Activated naive CD8-positive, alpha-beta T cell treated with anti-CD3 and anti-CD28 coated beads, Interleukin-2, amount 50 U/mL, for 24 hours (primary cell): ENCODE measurements at regions not wholly inside any gene's neighbourhood (a gene's known extent, or its start where the extent isn't known, plus 50 kb on each side); places are given as distances from the start of the nearest gene placed in this dataset.

Source experiments
- ATAC-seq: fragments of 150-1000 bp; cut with Tn5 transposase; one replicate; pipeline ENCODE4 v1.10.0; 2021
- DNase-seq: peaks from one replicate; pipeline ENCODE4 v3.0.0; 2021
- H3K27ac Mint-ChIP-seq: one replicate; pipeline ENCODE4 v1.8.0; 2021; ENCODE audit warnings: mild to moderate bottlenecking, mixed read lengths
- H3K27me3 Mint-ChIP-seq: one replicate; pipeline ENCODE4 v1.8.0; 2021; ENCODE audit warnings: mixed read lengths
- H3K36me3 Mint-ChIP-seq: one replicate; pipeline ENCODE4 v1.8.0; 2021; ENCODE audit warnings: low read depth, mixed read lengths
- H3K4me1 Mint-ChIP-seq: one replicate; pipeline ENCODE4 v1.8.0; 2021; ENCODE audit warnings: mixed read lengths
- H3K4me3 Mint-ChIP-seq: one replicate; pipeline ENCODE4 v1.8.0; 2021; ENCODE audit warnings: mild to moderate bottlenecking, moderate library complexity, mixed read lengths
- H3K9me3 Mint-ChIP-seq: one replicate; pipeline ENCODE4 v1.8.0; 2021; ENCODE audit warnings: mixed read lengths

- ATAC-seq (no peak), DNase-seq (no peak)
- no peak overlapping the region for H3K27ac Mint-ChIP-seq
- no peaks in the 10 kb centered on the region for H3K9me3 Mint-ChIP-seq
- no peaks in the 10 kb centered on the region for H3K36me3 Mint-ChIP-seq
- H3K27me3 Mint-ChIP-seq, result peaks cover 7% of the 10 kb centered on the region
- H3K4me1 Mint-ChIP-seq, result no peaks in the 10 kb centered on the region
- no peak overlapping the region for H3K4me3 Mint-ChIP-seq
Observed at GRCh38 chr2:136639651-136640050, 125.7 kb upstream of the THSD7B start.

GRCh38 chr2:136638193-136638592 lies 127.2 kb upstream of the THSD7B start:
- H3K4me1 Mint-ChIP-seq, result no peaks in the 10 kb centered on the region
- H3K27me3 Mint-ChIP-seq, result peaks cover 7% of the 10 kb centered on the region
- H3K9me3 Mint-ChIP-seq, result no peaks in the 10 kb centered on the region
- DNase-seq, result no peak
- no peaks in the 10 kb centered on the region for H3K36me3 Mint-ChIP-seq
- no peak for ATAC-seq
- no peak overlapping the region for H3K4me3 Mint-ChIP-seq
- H3K27ac Mint-ChIP-seq, result no peak overlapping the region

DNA sequence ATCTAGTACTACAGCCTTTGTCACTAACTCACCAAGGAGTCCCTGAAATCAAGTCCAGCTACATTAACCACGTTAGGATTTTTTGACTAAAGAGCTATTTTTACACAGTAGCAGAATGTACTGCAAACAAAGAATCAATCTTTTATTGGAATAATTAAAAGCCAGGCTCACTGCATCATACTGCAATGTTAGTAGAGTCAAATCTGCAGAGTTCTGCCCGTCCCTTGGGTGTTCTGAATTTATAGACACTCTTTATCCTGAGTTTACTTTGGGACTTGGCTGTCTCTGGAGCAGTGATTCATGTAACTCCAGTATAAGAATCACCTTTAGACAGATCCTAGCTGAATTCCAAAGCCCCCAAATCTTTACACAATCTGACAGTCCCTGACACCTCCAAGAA lies 127.9 kb upstream of the THSD7B start:
- no peaks in the 10 kb centered on the region for H3K9me3 Mint-ChIP-seq
- H3K27ac Mint-ChIP-seq, result no peak overlapping the region
- H3K4me1 Mint-ChIP-seq, result no peaks in the 10 kb centered on the region
- peaks cover 4% of the 10 kb centered on the region for H3K27me3 Mint-ChIP-seq
- DNase-seq (no peak), ATAC-seq (no peak)
- no peak overlapping the region for H3K4me3 Mint-ChIP-seq
- H3K36me3 Mint-ChIP-seq, result no peaks in the 10 kb centered on the region

DNA sequence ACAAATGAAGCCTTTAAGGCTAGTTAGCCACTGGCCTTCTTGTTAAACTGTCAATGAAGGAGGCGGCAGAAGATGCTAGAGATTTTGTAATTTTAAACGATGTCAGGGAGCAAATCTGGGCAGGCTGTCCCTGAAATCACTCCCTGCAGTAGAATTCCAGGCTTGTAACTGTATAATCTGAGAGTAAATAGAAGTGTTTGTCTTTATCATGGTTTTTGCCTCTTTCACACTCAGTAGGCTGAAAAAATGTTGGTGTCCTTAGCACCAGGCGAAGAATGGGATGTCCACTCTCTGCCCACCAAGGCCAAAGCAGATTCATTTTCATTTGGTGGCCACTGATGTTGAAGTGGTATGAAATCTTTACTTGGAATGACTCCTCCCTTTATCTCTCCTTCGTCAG lies 136.9 kb upstream of the THSD7B start:
- no peak for ATAC-seq
- no peak for DNase-seq
- Mint-ChIP-seq H3K4me1 (no peaks in the 10 kb centered on the region), H3K27ac (no peak overlapping the region), H3K4me3 (no peak overlapping the region), H3K9me3 (no peaks in the 10 kb centered on the region), H3K27me3 (no peaks in the 10 kb centered on the region), H3K36me3 (no peaks in the 10 kb centered on the region)

- DNase-seq, result no peak
- peaks cover 1% of the 10 kb centered on the region for H3K27me3 Mint-ChIP-seq
- no peak for ATAC-seq
- no peak overlapping the region for H3K27ac Mint-ChIP-seq
- H3K9me3 Mint-ChIP-seq, result peaks cover 3% of the 10 kb centered on the region
- H3K4me1 Mint-ChIP-seq, result no peaks in the 10 kb centered on the region
- H3K36me3 Mint-ChIP-seq, result no peaks in the 10 kb centered on the region
- no peak overlapping the region for H3K4me3 Mint-ChIP-seq
Observed at GRCh38 chr2:136613096-136613495, 152.2 kb upstream of the THSD7B start.

DNA sequence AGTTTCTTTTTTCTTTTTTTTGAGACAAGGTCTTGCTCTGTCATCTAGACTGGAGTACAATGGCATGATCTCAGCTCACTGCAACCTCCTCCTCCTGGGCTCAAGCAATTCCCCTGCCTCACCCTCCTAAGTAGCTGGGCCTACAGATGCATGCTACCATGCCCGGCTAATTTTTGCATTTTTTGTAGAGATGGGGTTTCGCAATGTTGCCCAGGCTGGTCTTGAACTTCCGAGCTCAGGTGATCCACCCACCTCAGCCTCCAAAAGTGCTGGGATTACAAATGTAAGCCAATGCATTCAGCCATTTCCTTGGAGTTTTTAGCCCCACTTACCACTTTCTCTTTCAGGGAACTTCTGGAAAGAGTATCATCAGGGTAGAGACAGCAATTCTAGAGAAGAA lies 153.3 kb upstream of the THSD7B start:
- no peak overlapping the region for H3K4me3 Mint-ChIP-seq
- no peak for ATAC-seq

DNA sequence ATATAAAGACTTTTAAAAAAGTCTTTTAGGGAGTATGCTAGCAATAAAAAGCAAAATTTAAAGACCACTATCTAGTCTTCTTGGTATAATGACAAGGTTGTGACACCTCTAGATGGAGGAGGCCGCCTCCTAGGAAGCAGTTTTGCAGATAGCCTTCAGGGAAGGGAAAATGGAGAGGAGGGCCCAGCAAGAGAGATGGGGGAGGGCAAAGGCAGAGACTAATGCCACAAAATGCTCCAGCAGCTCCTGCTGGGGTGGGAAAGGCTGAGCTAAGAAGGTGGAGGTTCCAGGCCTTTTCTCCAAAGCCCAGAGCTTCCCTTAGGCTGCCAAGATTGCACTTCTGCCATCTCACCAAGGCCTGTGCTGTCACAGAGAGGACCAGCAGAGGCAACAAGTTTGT lies 153.9 kb upstream of the THSD7B start:
- no peak for DNase-seq
- no peak overlapping the region for H3K4me3 Mint-ChIP-seq
- H3K4me1 Mint-ChIP-seq, result no peaks in the 10 kb centered on the region
- H3K9me3 Mint-ChIP-seq, result peaks cover 3% of the 10 kb centered on the region
- no peak overlapping the region for H3K27ac Mint-ChIP-seq
- ATAC-seq, result no peak
- no peaks in the 10 kb centered on the region for H3K36me3 Mint-ChIP-seq
- peaks cover 6% of the 10 kb centered on the region for H3K27me3 Mint-ChIP-seq

More for the DNA sequence above, 153.3 kb upstream of the THSD7B start:
- H3K9me3 Mint-ChIP-seq, result peaks cover 3% of the 10 kb centered on the region
- no peaks in the 10 kb centered on the region for H3K4me1 Mint-ChIP-seq
- DNase-seq, result no peak
- H3K27ac Mint-ChIP-seq, result no peak overlapping the region
- peaks cover 6% of the 10 kb centered on the region for H3K27me3 Mint-ChIP-seq
- H3K36me3 Mint-ChIP-seq, result no peaks in the 10 kb centered on the region

DNA sequence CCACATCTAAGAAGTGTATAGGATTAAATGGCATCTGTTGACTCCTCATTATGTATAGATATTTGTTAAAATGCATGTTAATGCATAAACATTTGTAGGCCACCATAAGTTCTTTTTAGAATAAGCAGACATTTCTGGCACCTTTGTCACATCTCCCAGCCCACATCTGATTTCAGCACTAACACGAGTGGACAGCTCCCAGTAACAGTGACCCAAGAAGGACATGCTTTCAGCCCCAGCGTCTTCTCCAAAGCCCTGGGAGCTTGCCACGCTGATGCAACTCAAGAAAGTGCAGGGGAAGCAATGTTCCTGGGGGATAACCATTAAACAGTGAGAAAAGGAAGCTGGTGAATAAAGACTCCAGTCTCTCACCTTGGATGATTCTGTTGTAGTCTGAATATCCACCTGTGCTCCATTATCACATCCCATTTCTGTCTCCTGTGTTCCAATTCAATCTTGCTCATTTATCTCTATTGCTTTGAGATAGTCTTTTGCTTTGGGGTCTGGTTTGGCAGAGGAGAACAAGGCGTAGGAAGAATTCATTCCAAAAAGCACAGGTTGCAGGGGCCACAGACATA lies 182.6 kb upstream of the THSD7B start:
- H3K9me3 Mint-ChIP-seq, result no peaks in the 10 kb centered on the region
- no peak overlapping the region for H3K27ac Mint-ChIP-seq
- ATAC-seq (no peak), DNase-seq (peak; percentile 6)
- H3K36me3 Mint-ChIP-seq, result no peaks in the 10 kb centered on the region
- no peaks in the 10 kb centered on the region for H3K4me1 Mint-ChIP-seq
- H3K27me3 Mint-ChIP-seq, result peaks cover 2% of the 10 kb centered on the region
- no peak overlapping the region for H3K4me3 Mint-ChIP-seq

GRCh38 chr2:136572335-136572734 lies 193.0 kb upstream of the THSD7B start:
- no peaks in the 10 kb centered on the region for H3K9me3 Mint-ChIP-seq
- no peak for ATAC-seq

GRCh38 chr2:136557203-136557602 lies 208.1 kb upstream of the THSD7B start:
- no peak for ATAC-seq
- no peak overlapping the region for H3K4me3 Mint-ChIP-seq
- H3K4me1 Mint-ChIP-seq, result no peaks in the 10 kb centered on the region
- no peaks in the 10 kb centered on the region for H3K36me3 Mint-ChIP-seq
- peaks cover 18% of the 10 kb centered on the region for H3K27me3 Mint-ChIP-seq
- no peaks in the 10 kb centered on the region for H3K9me3 Mint-ChIP-seq
- no peak overlapping the region for H3K27ac Mint-ChIP-seq
- no peak for DNase-seq

More at GRCh38 chr2:136572335-136572734, 193.0 kb upstream of the THSD7B start:
- H3K27ac Mint-ChIP-seq, result no peak overlapping the region
- no peaks in the 10 kb centered on the region for H3K27me3 Mint-ChIP-seq
- H3K4me3 Mint-ChIP-seq, result no peak overlapping the region
- DNase-seq, result no peak
- H3K36me3 Mint-ChIP-seq, result no peaks in the 10 kb centered on the region
- H3K4me1 Mint-ChIP-seq, result no peaks in the 10 kb centered on the region

DNA sequence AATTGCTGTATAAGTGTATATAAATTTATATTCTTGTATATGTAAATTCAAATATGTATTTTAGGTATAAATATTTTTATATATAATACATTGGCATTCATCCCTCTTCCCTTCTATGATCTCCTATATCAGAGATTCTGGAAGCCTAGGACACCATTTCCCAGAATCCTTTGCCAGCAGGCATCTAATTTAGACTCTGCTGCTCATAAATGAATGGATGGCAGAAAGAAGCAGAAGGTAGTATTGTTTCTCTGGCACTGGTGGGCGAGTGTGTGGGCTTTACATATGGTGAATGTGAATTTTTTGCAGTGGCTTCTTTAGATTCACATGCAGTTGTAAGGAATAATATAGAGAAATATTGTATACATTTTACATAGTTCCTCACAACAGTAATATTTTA lies 215.2 kb upstream of the THSD7B start:
- no peaks in the 10 kb centered on the region for H3K4me1 Mint-ChIP-seq
- no peak overlapping the region for H3K27ac Mint-ChIP-seq

GRCh38 chr2:136539355-136539754 lies 226.0 kb upstream of the THSD7B start:
- no peaks in the 10 kb centered on the region for H3K27me3 Mint-ChIP-seq
- ATAC-seq, result no peak
- no peak overlapping the region for H3K27ac Mint-ChIP-seq
- no peaks in the 10 kb centered on the region for H3K36me3 Mint-ChIP-seq
- H3K9me3 Mint-ChIP-seq, result no peaks in the 10 kb centered on the region
- no peak for DNase-seq
- no peaks in the 10 kb centered on the region for H3K4me1 Mint-ChIP-seq
- H3K4me3 Mint-ChIP-seq, result no peak overlapping the region

More for the DNA sequence above, 215.2 kb upstream of the THSD7B start:
- Mint-ChIP-seq H3K27me3 (peaks cover 16% of the 10 kb centered on the region), H3K9me3 (no peaks in the 10 kb centered on the region), H3K4me3 (no peak overlapping the region), H3K36me3 (no peaks in the 10 kb centered on the region)
- no peak for ATAC-seq
- DNase-seq, result no peak

- Mint-ChIP-seq H3K27me3 (no peaks in the 10 kb centered on the region), H3K4me1 (no peaks in the 10 kb centered on the region), H3K36me3 (no peaks in the 10 kb centered on the region), H3K27ac (no peak overlapping the region), H3K4me3 (no peak overlapping the region), H3K9me3 (no peaks in the 10 kb centered on the region)
- no peak for ATAC-seq
- DNase-seq, result no peak
Observed at GRCh38 chr2:136538489-136538888, 226.9 kb upstream of the THSD7B start.

- DNase-seq (no peak), ATAC-seq (no peak)
- no peaks in the 10 kb centered on the region for H3K36me3 Mint-ChIP-seq
- H3K27me3 Mint-ChIP-seq, result no peaks in the 10 kb centered on the region
- H3K27ac Mint-ChIP-seq, result no peak overlapping the region
- no peaks in the 10 kb centered on the region for H3K4me1 Mint-ChIP-seq
- no peaks in the 10 kb centered on the region for H3K9me3 Mint-ChIP-seq
- H3K4me3 Mint-ChIP-seq, result no peak overlapping the region
Observed at GRCh38 chr2:136534811-136535210, 230.5 kb upstream of the THSD7B start.

DNA sequence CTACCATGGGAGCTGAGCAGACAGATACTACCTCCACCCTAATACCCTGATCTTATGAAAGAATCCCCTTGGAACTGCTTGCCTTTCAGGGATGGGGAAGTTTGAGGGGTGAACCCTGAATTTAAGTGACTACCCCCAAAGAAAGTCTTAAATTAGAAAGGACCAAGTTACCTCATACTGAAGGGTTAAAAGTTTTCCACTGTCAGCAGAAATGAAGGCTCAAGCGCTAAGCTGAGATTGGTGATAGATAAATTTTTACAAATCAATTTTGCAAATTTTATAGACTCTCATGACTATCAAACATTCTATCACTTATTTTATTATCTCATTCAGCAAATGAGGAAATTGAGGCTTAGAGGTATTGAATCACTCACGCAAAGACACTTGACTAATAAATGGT lies 233.2 kb upstream of the THSD7B start:
- Mint-ChIP-seq H3K36me3 (no peaks in the 10 kb centered on the region), H3K9me3 (no peaks in the 10 kb centered on the region), H3K27ac (no peak overlapping the region), H3K4me1 (no peaks in the 10 kb centered on the region), H3K4me3 (no peak overlapping the region), H3K27me3 (no peaks in the 10 kb centered on the region)
- ATAC-seq (no peak), DNase-seq (no peak)

DNA sequence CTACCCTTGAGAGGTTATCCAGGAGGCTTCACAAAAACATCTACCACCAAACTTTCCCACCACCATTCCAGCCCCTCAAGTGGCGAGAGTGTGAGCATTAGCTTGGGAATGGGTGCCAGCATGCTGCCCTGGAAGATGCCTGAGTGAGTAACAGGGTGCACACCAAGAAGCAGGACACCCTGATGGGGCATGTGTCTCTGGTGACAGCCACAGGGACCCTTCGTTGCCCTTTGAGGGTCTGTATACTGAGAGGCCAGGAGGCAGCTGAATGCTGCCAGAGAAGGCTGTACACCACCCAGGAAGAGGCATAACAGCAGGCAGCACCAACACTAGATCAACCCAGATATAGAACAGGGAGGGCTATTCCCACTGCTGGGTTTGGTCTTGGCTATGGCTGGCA lies 233.6 kb upstream of the THSD7B start:
- Mint-ChIP-seq H3K36me3 (no peaks in the 10 kb centered on the region), H3K4me1 (no peaks in the 10 kb centered on the region), H3K27ac (no peak overlapping the region), H3K4me3 (no peak overlapping the region), H3K27me3 (no peaks in the 10 kb centered on the region), H3K9me3 (no peaks in the 10 kb centered on the region)
- no peak for ATAC-seq
- no peak for DNase-seq
